ENCODE measurements at regions not wholly inside any gene's neighbourhood (a gene's known extent, or its start where the extent isn't known, plus 50 kb on each side); places are given as distances from the start of the nearest gene placed in this dataset.

- Histone ChIP-seq H3K9me3 (ENCODE audit: insufficient read depth, low read depth) (no peaks in the 10 kb centered on the region), H3K4me1 (replicated peaks; ENCODE audit: insufficient read depth) (no peaks in the 10 kb centered on the region), H3K4me2 (no peak overlapping the region), H3K27ac (no peak overlapping the region), H3K79me2 (ENCODE audit: low read depth) (no peaks in the 10 kb centered on the region), H3K27me3 (ENCODE audit: insufficient read depth, low read depth) (peaks cover 78% of the 10 kb centered on the region), H2AFZ (no peak overlapping the region), H3K4me3 (no peak overlapping the region), H4K20me1 (ENCODE audit: insufficient read depth) (no peaks in the 10 kb centered on the region), H3K36me3 (ENCODE audit: low read depth) (no peaks in the 10 kb centered on the region), H3K9me2 (ENCODE audit: insufficient read depth) (no peaks in the 10 kb centered on the region), H3F3A (ENCODE audit: insufficient read depth, low read depth) (no peaks in the 10 kb centered on the region)
- no peak; the same call in 1 of the 2 replicates for TF ChIP-seq EZH2 (IDR thresholded peaks at IDR 0.05; ENCODE audit: low read depth)
- TF ChIP-seq CTCF (conservative IDR thresholded peaks at IDR 0.05) = no peak
- no peak for DNase-seq
- intact Hi-C loops (cut with micrococcal nuclease; ENCODE audit: unreplicated experiment) = no loop called here
- no TSS peak for BruUV-seq (replicated peaks)
- ChIA-PET CTCF (no interaction called here), POLR2A (ENCODE audit: unreplicated experiment) (no interaction called here)
Observed at GRCh38 chr2:2904721-2905350, 472.8 kb downstream of the EIPR1 start.

- Histone ChIP-seq H3K9me2 (ENCODE audit: insufficient read depth) (no peaks in the 10 kb centered on the region), H4K20me1 (ENCODE audit: insufficient read depth) (no peaks in the 10 kb centered on the region), H3F3A (ENCODE audit: insufficient read depth, low read depth) (no peaks in the 10 kb centered on the region), H2AFZ (no peak overlapping the region), H3K27me3 (ENCODE audit: insufficient read depth, low read depth) (peaks cover 58% of the 10 kb centered on the region), H3K4me1 (replicated peaks; ENCODE audit: insufficient read depth) (no peaks in the 10 kb centered on the region), H3K4me3 (no peak overlapping the region), H3K36me3 (ENCODE audit: low read depth) (no peaks in the 10 kb centered on the region), H3K4me2 (no peak overlapping the region), H3K27ac (no peak overlapping the region), H3K9me3 (ENCODE audit: insufficient read depth, low read depth) (no peaks in the 10 kb centered on the region), H3K79me2 (ENCODE audit: low read depth) (no peaks in the 10 kb centered on the region)
- BruUV-seq (replicated peaks) = no TSS peak
- TF ChIP-seq CTCF (conservative IDR thresholded peaks at IDR 0.05) (no peak), EZH2 (IDR thresholded peaks at IDR 0.05; ENCODE audit: low read depth) (no peak)
- ChIA-PET POLR2A (ENCODE audit: unreplicated experiment) (no interaction called here), CTCF (no interaction called here)
- intact Hi-C loops (cut with micrococcal nuclease; ENCODE audit: unreplicated experiment) = no loop called here
- DNase-seq = no peak
Observed at GRCh38 chr2:2902547-2903281, 474.9 kb downstream of the EIPR1 start.

- H3K4me2 ChIP-seq = no peak overlapping the region
- ChIA-PET CTCF (no interaction called here), POLR2A (ENCODE audit: unreplicated experiment) (no interaction called here)
- no peaks in the 10 kb centered on the region for H4K20me1 ChIP-seq (ENCODE audit: insufficient read depth)
- intact Hi-C loops (cut with micrococcal nuclease; ENCODE audit: unreplicated experiment) = no loop called here
- no TSS peak for BruUV-seq (replicated peaks)
- no peaks in the 10 kb centered on the region for H3K36me3 ChIP-seq (ENCODE audit: low read depth)
- H3K4me1 ChIP-seq (replicated peaks; ENCODE audit: insufficient read depth) = no peaks in the 10 kb centered on the region
- DNase-seq = no peak
- H3K79me2 ChIP-seq (ENCODE audit: low read depth) = no peaks in the 10 kb centered on the region
- no peaks in the 10 kb centered on the region for H3K9me2 ChIP-seq (ENCODE audit: insufficient read depth)
- H3K4me3 ChIP-seq = no peak overlapping the region
- H3K27ac ChIP-seq = no peak overlapping the region
- TF ChIP-seq CTCF (conservative IDR thresholded peaks at IDR 0.05) = no peak
- no peak for TF ChIP-seq EZH2 (IDR thresholded peaks at IDR 0.05; ENCODE audit: low read depth)
- no peak overlapping the region for H2AFZ ChIP-seq
- H3K9me3 ChIP-seq (ENCODE audit: insufficient read depth, low read depth) = no peaks in the 10 kb centered on the region
- H3K27me3 ChIP-seq (ENCODE audit: insufficient read depth, low read depth) = peaks cover 59% of the 10 kb centered on the region
- no peaks in the 10 kb centered on the region for H3F3A ChIP-seq (ENCODE audit: insufficient read depth, low read depth)
Observed at GRCh38 chr2:2901384-2902345, 476.0 kb downstream of the EIPR1 start.

Measured in PC-9 (cell line).